HUES6 (cell line): ENCODE measurements at regions not wholly inside any gene's neighbourhood (a gene's known extent, or its start where the extent isn't known, plus 50 kb on each side); places are given as distances from the start of the nearest gene placed in this dataset.
"Not testable (repeated sequence)": the region's sequence is repeated elsewhere in the genome, so short reads cannot be mapped to it uniquely, and the experiment has no call there.

ENCODE experiments used
- H3K27ac ChIP-seq: 2 replicates; pipeline ENCODE4 v1.7.0; 2013; ENCODE audit warnings: low read depth, mild to moderate bottlenecking, low read length, inconsistent platforms
- H3K27me3 ChIP-seq: 2 replicates; pipeline ENCODE4 v1.6.1; 2013; ENCODE audit warnings: low read length; ENCODE audit not compliant: control insufficient read depth, insufficient read depth
- H3K36me3 ChIP-seq: 2 replicates; pipeline ENCODE4 v1.6.1; 2013; ENCODE audit warnings: low read length; ENCODE audit not compliant: control insufficient read depth, insufficient read depth
- H3K4me1 ChIP-seq: 2 replicates; pipeline ENCODE4 v1.6.1; 2013; ENCODE audit warnings: low read length; ENCODE audit not compliant: control insufficient read depth, insufficient read depth
- H3K4me3 ChIP-seq: 2 replicates; pipeline ENCODE4 v1.5.1; 2013; ENCODE audit warnings: low read depth, low read length
- H3K9ac ChIP-seq: one replicate; pipeline ENCODE4 v1.6.1; 2013; ENCODE audit warnings: mild to moderate bottlenecking, low read length
- H3K9me3 ChIP-seq: 2 replicates; pipeline ENCODE4 v1.6.1; 2013; ENCODE audit warnings: low read depth, low read length; ENCODE audit not compliant: control insufficient read depth, insufficient read depth

- Histone ChIP-seq H3K9me3 (peaks cover 15% of the 10 kb centered on the region), H3K4me3 (no peak overlapping the region), H3K4me1 (peaks cover 9% of the 10 kb centered on the region; the same call in 1 of the 2 replicates), H3K9ac (no peak overlapping the region), H3K36me3 (no peaks in the 10 kb centered on the region), H3K27me3 (peaks cover 14% of the 10 kb centered on the region), H3K27ac (no peak overlapping the region)
Measured at GRCh38 chr11:134656861-134657540, 245.0 kb upstream of the B3GAT1 start.

GRCh38 chr11:134656086-134656840 lies 244.2 kb upstream of the B3GAT1 start:
- not testable (repeated sequence) for H3K4me3 ChIP-seq, H3K4me1 ChIP-seq, H3K9ac ChIP-seq, H3K27ac ChIP-seq, H3K36me3 ChIP-seq, H3K9me3 ChIP-seq
- peaks cover 14% of the 10 kb centered on the region for H3K27me3 ChIP-seq

- Histone ChIP-seq H3K4me1 (peaks cover 9% of the 10 kb centered on the region; the same call in 1 of the 2 replicates), H3K27me3 (peaks cover 14% of the 10 kb centered on the region), H3K9ac (no peak overlapping the region), H3K9me3 (peaks cover under 1% of the 10 kb centered on the region; the same call in 1 of the 2 replicates), H3K4me3 (no peak overlapping the region), H3K36me3 (no peaks in the 10 kb centered on the region), H3K27ac (no peak overlapping the region)
Measured at GRCh38 chr11:134655189-134655989, 243.3 kb upstream of the B3GAT1 start.

- no peak overlapping the region for H3K4me3 ChIP-seq
- H3K4me1 ChIP-seq, result peaks cover 9% of the 10 kb centered on the region; the same call in 1 of the 2 replicates
- no peak overlapping the region for H3K9ac ChIP-seq
- no peak overlapping the region for H3K27ac ChIP-seq
- no peaks in the 10 kb centered on the region for H3K9me3 ChIP-seq
- H3K36me3 ChIP-seq, result no peaks in the 10 kb centered on the region
- peaks cover 14% of the 10 kb centered on the region for H3K27me3 ChIP-seq
Measured at GRCh38 chr11:134654161-134654915, 242.3 kb upstream of the B3GAT1 start.

GRCh38 chr11:134652586-134653255 lies 240.7 kb upstream of the B3GAT1 start:
- Histone ChIP-seq H3K27ac (no peak overlapping the region), H3K36me3 (no peaks in the 10 kb centered on the region)

GRCh38 chr11:134647066-134647743 lies 235.2 kb upstream of the B3GAT1 start:
- Histone ChIP-seq H3K36me3 (no peaks in the 10 kb centered on the region), H3K27me3 (peaks cover 7% of the 10 kb centered on the region), H3K27ac (no peak overlapping the region), H3K4me3 (no peak overlapping the region), H3K9ac (no peak overlapping the region), H3K4me1 (peaks cover 28% of the 10 kb centered on the region), H3K9me3 (no peaks in the 10 kb centered on the region)

More at GRCh38 chr11:134652586-134653255, 240.7 kb upstream of the B3GAT1 start:
- Histone ChIP-seq H3K4me3 (no peak overlapping the region), H3K9me3 (no peaks in the 10 kb centered on the region), H3K27me3 (peaks cover 14% of the 10 kb centered on the region), H3K4me1 (peaks cover 8% of the 10 kb centered on the region; the same call in 1 of the 2 replicates), H3K9ac (no peak overlapping the region)

GRCh38 chr11:134646561-134646960 lies 234.5 kb upstream of the B3GAT1 start:
- no peaks in the 10 kb centered on the region for H3K9me3 ChIP-seq
- H3K27ac ChIP-seq, result no peak overlapping the region
- no peak overlapping the region for H3K9ac ChIP-seq
- H3K4me3 ChIP-seq, result no peak overlapping the region
- no peaks in the 10 kb centered on the region for H3K36me3 ChIP-seq
- H3K4me1 ChIP-seq, result peaks cover 28% of the 10 kb centered on the region
- H3K27me3 ChIP-seq, result peaks cover 8% of the 10 kb centered on the region

- H3K36me3 ChIP-seq, result no peaks in the 10 kb centered on the region
- H3K9me3 ChIP-seq, result no peaks in the 10 kb centered on the region
- H3K4me3 ChIP-seq, result no peak overlapping the region
- peaks cover 28% of the 10 kb centered on the region for H3K4me1 ChIP-seq
- peaks cover 8% of the 10 kb centered on the region for H3K27me3 ChIP-seq
- H3K27ac ChIP-seq, result no peak overlapping the region
- no peak overlapping the region for H3K9ac ChIP-seq
Measured at GRCh38 chr11:134645576-134645975, 233.5 kb upstream of the B3GAT1 start.

- Histone ChIP-seq H3K27me3 (peaks cover 8% of the 10 kb centered on the region), H3K27ac (no peak overlapping the region), H3K36me3 (no peaks in the 10 kb centered on the region), H3K4me1 (peaks cover 28% of the 10 kb centered on the region), H3K9ac (no peak overlapping the region), H3K4me3 (no peak overlapping the region), H3K9me3 (no peaks in the 10 kb centered on the region)
Measured at GRCh38 chr11:134644476-134645456, 232.7 kb upstream of the B3GAT1 start.
